Psoas muscle (tissue), 7 donors: ENCODE measurements at regions not wholly inside any gene's neighbourhood (a gene's known extent, or its start where the extent isn't known, plus 50 kb on each side); places are given as distances from the start of the nearest gene placed in this dataset.

ENCODE experiments used
- ATAC-seq, 4 donors: fragments of 200-7000 bp; cut with Tn5 transposase; one replicate each; pipeline ENCODE4 v1.9.1; 2020; ENCODE audit warnings: moderate library complexity in 3 of 4, mild to moderate bottlenecking in 2 of 4
- DNase-seq, 2 donors: peaks; one replicate each; pipeline ENCODE4 v3.0.0-alpha.2; 2020
- H3K27ac ChIP-seq: fragments of 200-600 bp; one replicate; pipeline ENCODE4 v1.8.0; 2022
- H3K27me3 ChIP-seq, 3 donors: fragments of 200-600 bp in 1 of 3; one replicate each; pipeline versions ENCODE4 v1.6.1 to v1.8.0; 2013 to 2022; ENCODE audit warnings: low read length in 2 of 3, mild to moderate bottlenecking in 2 of 3, moderate library complexity in 1 of 3; ENCODE audit not compliant: insufficient read depth in 3 of 3
- H3K36me3 ChIP-seq, 2 donors: fragments of 200-600 bp in 1 of 2; one replicate each; pipeline versions ENCODE4 v1.6.1 to v1.8.0; 2013 to 2022; ENCODE audit warnings: low read depth in 1 of 2, mild to moderate bottlenecking in 1 of 2, moderate library complexity in 1 of 2; ENCODE audit not compliant: insufficient read depth in 1 of 2
- H3K4me1 ChIP-seq: fragments of 200-600 bp; one replicate; pipeline ENCODE4 v1.8.0; 2022
- H3K4me3 ChIP-seq: fragments of 200-600 bp; one replicate; pipeline ENCODE4 v1.8.0; 2022; ENCODE audit warnings: mild to moderate bottlenecking
- H3K9me3 ChIP-seq: fragments of 200-600 bp; one replicate; pipeline ENCODE4 v1.8.0; 2022
- CTCF ChIP-seq: fragments of 200-600 bp; IDR thresholded peaks from one replicate; pipeline ENCODE4 v1.8.0; 2022; ENCODE audit warnings: antibody characterized with exemption
- WGBS, 3 donors: extraction: QIAGEN DNeasy Blood & Tissue Kit; methylation state at CpG; one replicate each; pipeline versions ENCODE4 v1.1.6 to v1.1.7; 2013; 5-methylcytosine and 5-hydroxymethylcytosine counted together
- intact Hi-C, 2 donors: fragments of 100-400 bp; cut with DNase I; formaldehyde crosslinking; loops; one replicate each; pipeline versions ENCODE4 v1.11.0 to v1.14.2; 2022
- donor health status: healthy with polysubstance abuse.
- donor health status: DM: no; HTN: no; CAD: no; lungs with moderate emphysema.
- donor health status: Bipolar disorder and iron deficiency.
- donor health status: healthy.
- donor health status: DM: yes; HTN: yes; CAD: no.
- donor health status: DM: no; HTN: no; CAD: no.
- donor health status: DM: yes; HTN: yes; CAD: no.

DNA sequence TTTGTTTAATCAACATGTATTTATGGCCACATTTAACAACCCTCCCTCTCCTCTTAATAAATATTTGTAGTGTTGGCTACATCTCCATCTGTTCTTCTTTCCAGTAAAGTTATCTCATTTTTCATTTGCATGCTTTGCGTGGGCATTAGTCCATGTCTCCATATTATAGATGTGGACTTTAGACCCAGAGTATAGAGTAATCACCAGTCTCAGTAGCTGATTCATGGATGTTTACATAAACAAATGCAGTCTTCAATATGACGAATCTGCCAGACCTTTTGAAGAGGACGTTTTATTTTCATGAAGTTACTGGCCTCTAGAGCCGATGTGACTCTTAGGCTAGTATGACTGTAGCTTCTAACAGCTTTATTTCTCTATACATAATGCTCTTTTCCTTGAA lies 1546.2 kb downstream of the OLFM4 start:
- H3K4me3 ChIP-seq: no peak overlapping the region
- H3K4me1 ChIP-seq: no peaks in the 10 kb centered on the region
- H3K27me3 ChIP-seq: no peaks in the 10 kb centered on the region
- no peak overlapping the region for H3K27ac ChIP-seq
- DNase-seq (no peak), ATAC-seq (no peak)
- no peak for TF ChIP-seq CTCF
- no peaks in the 10 kb centered on the region for H3K36me3 ChIP-seq
- WGBS, 3 donors: 81 to 84% (median 84%) methylated on average over 4 of the region's 4 CpGs
- no peaks in the 10 kb centered on the region for H3K9me3 ChIP-seq
- intact Hi-C loops: no loop called here

GRCh38 chr13:54591540-54591939 lies 1562.9 kb downstream of the OLFM4 start:
- Histone ChIP-seq H3K27ac (no peak overlapping the region), H3K9me3 (no peaks in the 10 kb centered on the region), H3K4me1 (no peaks in the 10 kb centered on the region), H3K4me3 (no peak overlapping the region), H3K27me3 (no peaks in the 10 kb centered on the region), H3K36me3 (no peaks in the 10 kb centered on the region)
- DNase-seq (no peak), ATAC-seq (no peak)
- intact Hi-C loops: no loop called here
- 30 to 43% (median 42%) methylated on average over 3 of the region's 3 CpGs for WGBS, 3 donors
- no peak for TF ChIP-seq CTCF

- Histone ChIP-seq H3K27ac (no peak overlapping the region), H3K4me3 (no peak overlapping the region), H3K36me3 (no peaks in the 10 kb centered on the region), H3K9me3 (no peaks in the 10 kb centered on the region), H3K27me3 (no peaks in the 10 kb centered on the region), H3K4me1 (no peaks in the 10 kb centered on the region)
- intact Hi-C loops: no loop called here
- no peak for ATAC-seq
- no peak for TF ChIP-seq CTCF
- DNase-seq: no peak
- WGBS, 3 donors: 83 to 92% (median 84%) methylated on average over 2 of the region's 2 CpGs
These were observed 1563.6 kb downstream of the OLFM4 start for GRCh38 chr13:54592201-54592600.

GRCh38 chr13:54593504-54593903 lies 1564.9 kb downstream of the OLFM4 start:
- no peaks in the 10 kb centered on the region for H3K4me1 ChIP-seq
- no peaks in the 10 kb centered on the region for H3K9me3 ChIP-seq
- H3K27me3 ChIP-seq: no peaks in the 10 kb centered on the region
- ATAC-seq (no peak), DNase-seq (no peak)
- 79 to 95% (median 89%) methylated on average over 3 of the region's 3 CpGs for WGBS, 3 donors
- H3K27ac ChIP-seq: no peak overlapping the region
- H3K4me3 ChIP-seq: no peak overlapping the region
- TF ChIP-seq CTCF: no peak
- no peaks in the 10 kb centered on the region for H3K36me3 ChIP-seq
- intact Hi-C loops: no loop called here

- intact Hi-C loops: no loop called here
- no peaks in the 10 kb centered on the region for H3K36me3 ChIP-seq
- H3K9me3 ChIP-seq: no peaks in the 10 kb centered on the region
- H3K4me1 ChIP-seq: no peaks in the 10 kb centered on the region
- DNase-seq (no peak), ATAC-seq (no peak)
- 82 to 85% (median 83%) methylated on average over 4 of the region's 4 CpGs for WGBS, 3 donors
- no peak overlapping the region for H3K4me3 ChIP-seq
- H3K27me3 ChIP-seq: no peaks in the 10 kb centered on the region
- H3K27ac ChIP-seq: no peak overlapping the region
- no peak for TF ChIP-seq CTCF
These were observed 1569.0 kb downstream of the OLFM4 start for GRCh38 chr13:54597540-54598088.
